ENCODE measurements at regions not wholly inside any gene's neighbourhood (a gene's known extent, or its start where the extent isn't known, plus 50 kb on each side); places are given as distances from the start of the nearest gene placed in this dataset.

DNA sequence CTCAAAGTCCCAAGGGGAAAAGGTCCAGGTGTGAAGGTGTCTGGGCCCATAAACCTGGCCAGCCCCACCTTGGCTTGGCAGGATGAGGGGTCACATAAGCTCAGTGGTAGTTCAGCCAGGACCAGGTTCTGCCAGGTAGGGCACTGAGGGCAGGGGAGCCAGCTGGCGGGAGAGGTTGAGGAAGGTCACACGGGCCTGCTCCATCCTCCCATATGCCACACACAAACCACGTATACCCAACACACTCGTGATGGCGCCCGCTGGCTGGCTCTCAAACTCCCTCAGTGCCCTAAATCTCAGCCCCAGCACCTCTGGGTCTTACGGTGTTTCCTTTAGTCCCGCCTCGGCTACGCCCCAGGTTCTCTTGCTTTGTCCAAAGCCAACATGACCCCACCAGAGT, 160.5 kb downstream of the ZFP36L2 start (continued):
- TF ChIP-seq ZNF114 (CRISPR knock-in tag; IDR thresholded peaks at IDR 0.05) (no peak), EZH2 (IDR thresholded peaks at IDR 0.05; ENCODE audit: low read depth, unreplicated experiment) (no peak), EZH2phosphoT487 (IDR thresholded peaks at IDR 0.05; ENCODE audit: unreplicated experiment) (no peak)
- TF ChIP-seq, protein P1, sequence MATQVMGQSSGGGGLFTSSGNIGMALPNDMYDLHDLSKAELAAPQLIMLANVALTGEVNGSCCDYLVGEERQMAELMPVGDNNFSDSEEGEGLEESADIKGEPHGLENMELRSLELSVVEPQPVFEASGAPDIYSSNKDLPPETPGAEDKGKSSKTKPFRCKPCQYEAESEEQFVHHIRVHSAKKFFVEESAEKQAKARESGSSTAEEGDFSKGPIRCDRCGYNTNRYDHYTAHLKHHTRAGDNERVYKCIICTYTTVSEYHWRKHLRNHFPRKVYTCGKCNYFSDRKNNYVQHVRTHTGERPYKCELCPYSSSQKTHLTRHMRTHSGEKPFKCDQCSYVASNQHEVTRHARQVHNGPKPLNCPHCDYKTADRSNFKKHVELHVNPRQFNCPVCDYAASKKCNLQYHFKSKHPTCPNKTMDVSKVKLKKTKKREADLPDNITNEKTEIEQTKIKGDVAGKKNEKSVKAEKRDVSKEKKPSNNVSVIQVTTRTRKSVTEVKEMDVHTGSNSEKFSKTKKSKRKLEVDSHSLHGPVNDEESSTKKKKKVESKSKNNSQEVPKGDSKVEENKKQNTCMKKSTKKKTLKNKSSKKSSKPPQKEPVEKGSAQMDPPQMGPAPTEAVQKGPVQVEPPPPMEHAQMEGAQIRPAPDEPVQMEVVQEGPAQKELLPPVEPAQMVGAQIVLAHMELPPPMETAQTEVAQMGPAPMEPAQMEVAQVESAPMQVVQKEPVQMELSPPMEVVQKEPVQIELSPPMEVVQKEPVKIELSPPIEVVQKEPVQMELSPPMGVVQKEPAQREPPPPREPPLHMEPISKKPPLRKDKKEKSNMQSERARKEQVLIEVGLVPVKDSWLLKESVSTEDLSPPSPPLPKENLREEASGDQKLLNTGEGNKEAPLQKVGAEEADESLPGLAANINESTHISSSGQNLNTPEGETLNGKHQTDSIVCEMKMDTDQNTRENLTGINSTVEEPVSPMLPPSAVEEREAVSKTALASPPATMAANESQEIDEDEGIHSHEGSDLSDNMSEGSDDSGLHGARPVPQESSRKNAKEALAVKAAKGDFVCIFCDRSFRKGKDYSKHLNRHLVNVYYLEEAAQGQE (IDR thresholded peaks at IDR 0.05; ENCODE audit: unreplicated experiment) = no peak

- Histone ChIP-seq H3K27ac (ENCODE audit: low read depth) (no peak overlapping the region), H3K9me2 (ENCODE audit: insufficient read depth) (no peaks in the 10 kb centered on the region), H2AFZ (no peak overlapping the region), H3F3A (replicated peaks; ENCODE audit: low read depth) (no peaks in the 10 kb centered on the region), H3K79me2 (replicated peaks; ENCODE audit: insufficient read depth) (no peaks in the 10 kb centered on the region), H4K20me1 (replicated peaks; ENCODE audit: insufficient read depth) (no peaks in the 10 kb centered on the region), H3K27me3 (ENCODE audit: insufficient read depth) (0 out of 2 replicates have a peak, but pooled peaks cover 4% of the 10 kb centered on the region), H3K4me3 (no peak overlapping the region), H3K36me3 (ENCODE audit: insufficient read depth) (peaks cover 5% of the 10 kb centered on the region), H3K4me2 (no peak overlapping the region), H3K4me1 (ENCODE audit: insufficient read depth) (peaks cover 8% of the 10 kb centered on the region)
- no peak for DNase-seq (ENCODE audit: low spot score)
- ATAC-seq = no peak
- H3K4me1 Mint-ChIP-seq = peaks cover 3% of the 10 kb centered on the region
- H3K36me3 Mint-ChIP-seq (ENCODE audit: low read depth) = peaks cover 12% of the 10 kb centered on the region
- H3K9me3 Mint-ChIP-seq = peaks cover 26% of the 10 kb centered on the region
- H3K4me3 Mint-ChIP-seq = no peak overlapping the region
- H3K27ac Mint-ChIP-seq = no peak overlapping the region
- H3K27me3 Mint-ChIP-seq (ENCODE audit: insufficient read depth, low read depth, poor library complexity) = peaks cover 7% of the 10 kb centered on the region
- TF ChIP-seq, protein P2, sequence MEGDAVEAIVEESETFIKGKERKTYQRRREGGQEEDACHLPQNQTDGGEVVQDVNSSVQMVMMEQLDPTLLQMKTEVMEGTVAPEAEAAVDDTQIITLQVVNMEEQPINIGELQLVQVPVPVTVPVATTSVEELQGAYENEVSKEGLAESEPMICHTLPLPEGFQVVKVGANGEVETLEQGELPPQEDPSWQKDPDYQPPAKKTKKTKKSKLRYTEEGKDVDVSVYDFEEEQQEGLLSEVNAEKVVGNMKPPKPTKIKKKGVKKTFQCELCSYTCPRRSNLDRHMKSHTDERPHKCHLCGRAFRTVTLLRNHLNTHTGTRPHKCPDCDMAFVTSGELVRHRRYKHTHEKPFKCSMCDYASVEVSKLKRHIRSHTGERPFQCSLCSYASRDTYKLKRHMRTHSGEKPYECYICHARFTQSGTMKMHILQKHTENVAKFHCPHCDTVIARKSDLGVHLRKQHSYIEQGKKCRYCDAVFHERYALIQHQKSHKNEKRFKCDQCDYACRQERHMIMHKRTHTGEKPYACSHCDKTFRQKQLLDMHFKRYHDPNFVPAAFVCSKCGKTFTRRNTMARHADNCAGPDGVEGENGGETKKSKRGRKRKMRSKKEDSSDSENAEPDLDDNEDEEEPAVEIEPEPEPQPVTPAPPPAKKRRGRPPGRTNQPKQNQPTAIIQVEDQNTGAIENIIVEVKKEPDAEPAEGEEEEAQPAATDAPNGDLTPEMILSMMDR (conservative IDR thresholded peaks at IDR 0.05; ENCODE audit: low read depth in 2 of 2) = no peak
- no peak for TF ChIP-seq ZNF114 (CRISPR knock-in tag; IDR thresholded peaks at IDR 0.05)
- TF ChIP-seq EZH2phosphoT487 (IDR thresholded peaks at IDR 0.05; ENCODE audit: unreplicated experiment) = no peak
- TF ChIP-seq, protein P3, sequence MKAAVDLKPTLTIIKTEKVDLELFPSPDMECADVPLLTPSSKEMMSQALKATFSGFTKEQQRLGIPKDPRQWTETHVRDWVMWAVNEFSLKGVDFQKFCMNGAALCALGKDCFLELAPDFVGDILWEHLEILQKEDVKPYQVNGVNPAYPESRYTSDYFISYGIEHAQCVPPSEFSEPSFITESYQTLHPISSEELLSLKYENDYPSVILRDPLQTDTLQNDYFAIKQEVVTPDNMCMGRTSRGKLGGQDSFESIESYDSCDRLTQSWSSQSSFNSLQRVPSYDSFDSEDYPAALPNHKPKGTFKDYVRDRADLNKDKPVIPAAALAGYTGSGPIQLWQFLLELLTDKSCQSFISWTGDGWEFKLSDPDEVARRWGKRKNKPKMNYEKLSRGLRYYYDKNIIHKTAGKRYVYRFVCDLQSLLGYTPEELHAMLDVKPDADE (IDR thresholded peaks at IDR 0.05) = no peak
- TF ChIP-seq EZH2 (IDR thresholded peaks at IDR 0.05; ENCODE audit: low read depth, unreplicated experiment) = no peak
- no peak for TF ChIP-seq JUNB (IDR thresholded peaks at IDR 0.05; ENCODE audit: unreplicated experiment)
- TF ChIP-seq CREB1 (CRISPR knock-in tag; IDR thresholded peaks at IDR 0.05; ENCODE audit: low read depth) = no peak
- TF ChIP-seq, protein P4, sequence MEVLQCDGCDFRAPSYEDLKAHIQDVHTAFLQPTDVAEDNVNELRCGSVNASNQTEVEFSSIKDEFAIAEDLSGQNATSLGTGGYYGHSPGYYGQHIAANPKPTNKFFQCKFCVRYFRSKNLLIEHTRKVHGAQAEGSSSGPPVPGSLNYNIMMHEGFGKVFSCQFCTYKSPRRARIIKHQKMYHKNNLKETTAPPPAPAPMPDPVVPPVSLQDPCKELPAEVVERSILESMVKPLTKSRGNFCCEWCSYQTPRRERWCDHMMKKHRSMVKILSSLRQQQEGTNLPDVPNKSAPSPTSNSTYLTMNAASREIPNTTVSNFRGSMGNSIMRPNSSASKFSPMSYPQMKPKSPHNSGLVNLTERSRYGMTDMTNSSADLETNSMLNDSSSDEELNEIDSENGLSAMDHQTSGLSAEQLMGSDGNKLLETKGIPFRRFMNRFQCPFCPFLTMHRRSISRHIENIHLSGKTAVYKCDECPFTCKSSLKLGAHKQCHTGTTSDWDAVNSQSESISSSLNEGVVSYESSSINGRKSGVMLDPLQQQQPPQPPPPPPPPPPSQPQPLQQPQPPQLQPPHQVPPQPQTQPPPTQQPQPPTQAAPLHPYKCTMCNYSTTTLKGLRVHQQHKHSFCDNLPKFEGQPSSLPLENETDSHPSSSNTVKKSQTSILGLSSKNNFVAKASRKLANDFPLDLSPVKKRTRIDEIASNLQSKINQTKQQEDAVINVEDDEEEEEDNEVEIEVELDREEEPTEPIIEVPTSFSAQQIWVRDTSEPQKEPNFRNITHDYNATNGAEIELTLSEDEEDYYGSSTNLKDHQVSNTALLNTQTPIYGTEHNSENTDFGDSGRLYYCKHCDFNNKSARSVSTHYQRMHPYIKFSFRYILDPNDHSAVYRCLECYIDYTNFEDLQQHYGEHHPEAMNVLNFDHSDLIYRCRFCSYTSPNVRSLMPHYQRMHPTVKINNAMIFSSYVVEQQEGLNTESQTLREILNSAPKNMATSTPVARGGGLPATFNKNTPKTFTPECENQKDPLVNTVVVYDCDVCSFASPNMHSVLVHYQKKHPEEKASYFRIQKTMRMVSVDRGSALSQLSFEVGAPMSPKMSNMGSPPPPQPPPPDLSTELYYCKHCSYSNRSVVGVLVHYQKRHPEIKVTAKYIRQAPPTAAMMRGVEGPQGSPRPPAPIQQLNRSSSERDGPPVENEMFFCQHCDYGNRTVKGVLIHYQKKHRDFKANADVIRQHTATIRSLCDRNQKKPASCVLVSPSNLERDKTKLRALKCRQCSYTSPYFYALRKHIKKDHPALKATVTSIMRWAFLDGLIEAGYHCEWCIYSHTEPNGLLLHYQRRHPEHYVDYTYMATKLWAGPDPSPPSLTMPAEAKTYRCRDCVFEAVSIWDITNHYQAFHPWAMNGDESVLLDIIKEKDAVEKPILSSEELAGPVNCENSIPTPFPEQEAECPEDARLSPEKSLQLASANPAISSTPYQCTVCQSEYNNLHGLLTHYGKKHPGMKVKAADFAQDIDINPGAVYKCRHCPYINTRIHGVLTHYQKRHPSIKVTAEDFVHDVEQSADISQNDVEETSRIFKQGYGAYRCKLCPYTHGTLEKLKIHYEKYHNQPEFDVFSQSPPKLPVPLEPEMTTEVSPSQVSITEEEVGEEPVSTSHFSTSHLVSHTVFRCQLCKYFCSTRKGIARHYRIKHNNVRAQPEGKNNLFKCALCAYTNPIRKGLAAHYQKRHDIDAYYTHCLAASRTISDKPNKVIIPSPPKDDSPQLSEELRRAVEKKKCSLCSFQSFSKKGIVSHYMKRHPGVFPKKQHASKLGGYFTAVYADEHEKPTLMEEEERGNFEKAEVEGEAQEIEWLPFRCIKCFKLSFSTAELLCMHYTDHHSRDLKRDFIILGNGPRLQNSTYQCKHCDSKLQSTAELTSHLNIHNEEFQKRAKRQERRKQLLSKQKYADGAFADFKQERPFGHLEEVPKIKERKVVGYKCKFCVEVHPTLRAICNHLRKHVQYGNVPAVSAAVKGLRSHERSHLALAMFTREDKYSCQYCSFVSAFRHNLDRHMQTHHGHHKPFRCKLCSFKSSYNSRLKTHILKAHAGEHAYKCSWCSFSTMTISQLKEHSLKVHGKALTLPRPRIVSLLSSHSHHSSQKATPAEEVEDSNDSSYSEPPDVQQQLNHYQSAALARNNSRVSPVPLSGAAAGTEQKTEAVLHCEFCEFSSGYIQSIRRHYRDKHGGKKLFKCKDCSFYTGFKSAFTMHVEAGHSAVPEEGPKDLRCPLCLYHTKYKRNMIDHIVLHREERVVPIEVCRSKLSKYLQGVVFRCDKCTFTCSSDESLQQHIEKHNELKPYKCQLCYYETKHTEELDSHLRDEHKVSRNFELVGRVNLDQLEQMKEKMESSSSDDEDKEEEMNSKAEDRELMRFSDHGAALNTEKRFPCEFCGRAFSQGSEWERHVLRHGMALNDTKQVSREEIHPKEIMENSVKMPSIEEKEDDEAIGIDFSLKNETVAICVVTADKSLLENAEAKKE (CRISPR knock-in tag; IDR thresholded peaks at IDR 0.05) = no peak
- no peak for TF ChIP-seq STAT1 (IDR thresholded peaks at IDR 0.05; ENCODE audit: unreplicated experiment)
- TF ChIP-seq POLR2AphosphoS5 (IDR thresholded peaks at IDR 0.05; ENCODE audit: low read depth) = no peak
Observed at GRCh38 chr2:43065036-43065435, 161.4 kb downstream of the ZFP36L2 start.

Data from GM23338 (cell line).